Tibial artery (tissue), 4 donors: ENCODE measurements at regions not wholly inside any gene's neighbourhood (a gene's known extent, or its start where the extent isn't known, plus 50 kb on each side); places are given as distances from the start of the nearest gene placed in this dataset.
A peak's percentile ranks its signal among the peaks of the same experiment; 100 is the strongest.

Experiments used
- DNase-seq, 2 donors: peaks; one replicate each; pipeline ENCODE4 v3.0.0-alpha.2; 2019
- H3K27ac ChIP-seq, 2 donors: fragments of 200-600 bp; sonication (generic) in 1 of 2; 1 replicate in 1 of 2; 2 replicates in 1 of 2; pipeline ENCODE4 v1.5.1; 2018 to 2019; ENCODE audit warnings: mild to moderate bottlenecking in 1 of 2
- H3K27me3 ChIP-seq, 2 donors: fragments of 200-600 bp; sonication (generic) in 1 of 2; one replicate each; pipeline versions ENCODE4 v1.5.1 to v1.6.0; 2016 to 2019
- H3K36me3 ChIP-seq, 3 donors: fragments of 200-600 bp; sonication (generic) in 2 of 3; one replicate each; pipeline ENCODE4 v1.5.1; 2016 to 2019; ENCODE audit warnings: mild to moderate bottlenecking in 2 of 3
- H3K4me1 ChIP-seq, 4 donors: fragments of 200-600 bp; sonication (generic) in 2 of 4; 1 replicate in 3 of 4; 2 replicates in 1 of 4; pipeline ENCODE4 v1.5.1; 2016 to 2019
- H3K4me3 ChIP-seq, 2 donors: fragments of 200-600 bp; sonication (generic) in 1 of 2; 1 replicate in 1 of 2; 2 replicates in 1 of 2; pipeline ENCODE4 v1.5.1; 2018 to 2019; ENCODE audit warnings: mild to moderate bottlenecking in 2 of 2
- H3K9me3 ChIP-seq, 3 donors: fragments of 200-600 bp; sonication (generic) in 1 of 3; one replicate each; pipeline ENCODE4 v1.5.1; 2016 to 2019
- intact Hi-C: fragments of 100-400 bp; cut with DNase I; formaldehyde crosslinking; loops from one replicate; pipeline ENCODE4 v1.15.0; 2023; ENCODE audit warnings: low total_unique reads
- TF ChIP-seq, protein P1 (sequence below), 2 experiments: fragments of 200-600 bp in 1 of 2; fragments of 450-650 bp in 1 of 2; IDR thresholded peaks; one replicate each; pipeline ENCODE4 v1.5.1; 2017 to 2019; ENCODE audit warnings: antibody characterized with exemption in 2 of 2, mild to moderate bottlenecking in 1 of 2, moderate library complexity in 1 of 2

GRCh38 chr1:192873836-192874235 is 65.0 kb downstream of the RGS2 start:
- DNase-seq = no peak
- Histone ChIP-seq H3K9me3 (no peaks in the 10 kb centered on the region), H3K27ac (no peak overlapping the region), H3K4me3 (no peak overlapping the region), H3K27me3 (no peaks in the 10 kb centered on the region), H3K36me3 (no peaks in the 10 kb centered on the region), H3K4me1 (peaks cover 0 to 17% (median 7%) of the 10 kb centered on the region in 4 donors)
- intact Hi-C loops = no loop called here
- TF ChIP-seq, protein P1, sequence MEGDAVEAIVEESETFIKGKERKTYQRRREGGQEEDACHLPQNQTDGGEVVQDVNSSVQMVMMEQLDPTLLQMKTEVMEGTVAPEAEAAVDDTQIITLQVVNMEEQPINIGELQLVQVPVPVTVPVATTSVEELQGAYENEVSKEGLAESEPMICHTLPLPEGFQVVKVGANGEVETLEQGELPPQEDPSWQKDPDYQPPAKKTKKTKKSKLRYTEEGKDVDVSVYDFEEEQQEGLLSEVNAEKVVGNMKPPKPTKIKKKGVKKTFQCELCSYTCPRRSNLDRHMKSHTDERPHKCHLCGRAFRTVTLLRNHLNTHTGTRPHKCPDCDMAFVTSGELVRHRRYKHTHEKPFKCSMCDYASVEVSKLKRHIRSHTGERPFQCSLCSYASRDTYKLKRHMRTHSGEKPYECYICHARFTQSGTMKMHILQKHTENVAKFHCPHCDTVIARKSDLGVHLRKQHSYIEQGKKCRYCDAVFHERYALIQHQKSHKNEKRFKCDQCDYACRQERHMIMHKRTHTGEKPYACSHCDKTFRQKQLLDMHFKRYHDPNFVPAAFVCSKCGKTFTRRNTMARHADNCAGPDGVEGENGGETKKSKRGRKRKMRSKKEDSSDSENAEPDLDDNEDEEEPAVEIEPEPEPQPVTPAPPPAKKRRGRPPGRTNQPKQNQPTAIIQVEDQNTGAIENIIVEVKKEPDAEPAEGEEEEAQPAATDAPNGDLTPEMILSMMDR (IDR thresholded peaks at IDR 0.05) = no peak

GRCh38 chr1:192876633-192877032 is 67.8 kb downstream of the RGS2 start:
- peaks cover 0 to 36% (median 7%) of the 10 kb centered on the region in 4 donors for H3K4me1 ChIP-seq
- TF ChIP-seq, protein P1 (IDR thresholded peaks at IDR 0.05) = no peak
- no peaks in the 10 kb centered on the region for H3K9me3 ChIP-seq
- no peak for DNase-seq
- no peaks in the 10 kb centered on the region for H3K36me3 ChIP-seq
- no peak overlapping the region for H3K27ac ChIP-seq
- H3K4me3 ChIP-seq = no peak overlapping the region
- intact Hi-C loops = loop anchor here (5.0 kb wide), 1 partner anchor 274 kb away; no protein-coding TSS in a partner anchor
- no peaks in the 10 kb centered on the region for H3K27me3 ChIP-seq

DNA sequence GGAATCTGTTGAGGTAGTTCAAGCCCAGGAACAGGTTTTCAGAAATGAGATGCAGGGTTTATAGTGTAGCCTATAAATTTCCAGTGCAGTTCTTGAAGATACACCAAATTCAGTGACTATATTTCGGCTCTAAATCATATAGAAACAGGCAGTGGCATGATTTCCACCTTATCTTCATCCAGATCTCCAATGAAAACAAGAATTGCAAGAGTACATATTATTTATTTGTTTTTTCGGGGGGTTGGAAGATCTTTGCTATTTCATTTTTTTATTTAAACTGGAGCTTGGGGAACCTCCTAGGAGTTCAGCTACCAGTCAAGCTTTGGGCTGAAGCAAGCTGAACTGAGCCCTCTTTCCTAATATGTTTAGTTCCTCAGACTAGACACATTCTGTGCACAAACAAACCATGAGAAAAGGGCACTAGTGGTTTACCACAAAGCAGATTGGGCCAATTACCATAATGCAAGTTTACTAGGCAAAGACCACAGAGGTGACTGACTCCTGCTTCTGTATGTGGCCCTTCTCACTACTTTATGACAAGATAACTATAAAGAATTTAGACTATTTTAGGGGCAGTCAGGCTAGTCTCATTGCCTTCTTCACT is 68.5 kb downstream of the RGS2 start:
- H3K4me1 ChIP-seq = peaks cover 0 to 36% (median 7%) of the 10 kb centered on the region in 4 donors
- DNase-seq = no peak
- TF ChIP-seq, protein P1 (IDR thresholded peaks at IDR 0.05) = no peak
- H3K4me3 ChIP-seq = no peak overlapping the region
- no peaks in the 10 kb centered on the region for H3K36me3 ChIP-seq
- H3K27ac ChIP-seq = no peak overlapping the region
- H3K27me3 ChIP-seq = no peaks in the 10 kb centered on the region
- H3K9me3 ChIP-seq = no peaks in the 10 kb centered on the region
- intact Hi-C loops = loop anchor here (5.0 kb wide), 1 partner anchor 275 kb away; no protein-coding TSS in a partner anchor

DNA sequence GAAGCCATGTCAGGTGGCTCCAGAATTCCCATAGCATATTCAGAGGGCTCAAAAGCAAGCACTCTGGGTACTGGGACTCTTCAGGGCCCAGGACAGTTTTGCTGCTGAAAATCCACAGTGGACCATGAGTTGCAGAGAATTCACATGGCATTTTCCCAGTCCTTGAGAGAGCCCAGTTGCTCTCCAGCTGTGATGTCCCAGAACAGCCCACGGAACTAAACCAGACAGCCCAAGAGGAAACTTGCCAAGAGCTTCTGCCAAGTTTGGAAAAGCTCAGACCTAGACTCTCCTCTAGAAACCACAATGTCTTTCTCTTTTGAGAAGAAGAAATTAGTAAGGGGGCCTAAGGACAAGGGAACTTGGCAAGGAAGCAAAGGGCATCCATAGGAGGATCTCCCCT is 69.4 kb downstream of the RGS2 start:
- Histone ChIP-seq H3K4me3 (no peak overlapping the region), H3K9me3 (no peaks in the 10 kb centered on the region), H3K27me3 (no peaks in the 10 kb centered on the region), H3K27ac (peak overlapping the region in 1 of 2 donors; percentile 35), H3K36me3 (no peaks in the 10 kb centered on the region), H3K4me1 (peaks cover 0 to 36% (median 7%) of the 10 kb centered on the region in 4 donors)
- intact Hi-C loops = loop anchor here (5.0 kb wide), 1 partner anchor 276 kb away; no protein-coding TSS in a partner anchor
- DNase-seq = no peak
- TF ChIP-seq, protein P1 (IDR thresholded peaks at IDR 0.05) = no peak

DNA sequence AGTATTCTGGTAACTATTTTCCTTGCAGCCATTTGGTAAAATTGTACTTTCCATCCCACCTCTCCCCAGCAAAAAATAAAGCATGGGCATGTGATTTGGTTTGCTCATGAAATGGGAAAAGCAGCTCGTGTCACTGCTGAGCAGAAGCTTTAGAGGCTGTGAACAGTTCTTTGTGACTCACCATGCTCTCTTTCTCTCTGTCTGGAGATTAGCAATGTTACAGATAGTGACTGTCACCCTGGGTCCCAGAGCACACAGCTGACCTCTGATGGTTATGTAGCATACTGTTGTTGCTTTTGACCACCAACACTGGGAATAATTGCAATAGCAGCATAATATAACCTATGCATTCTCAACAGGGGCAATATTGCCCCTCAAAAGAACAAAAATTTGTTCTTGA is 70.6 kb downstream of the RGS2 start:
- Histone ChIP-seq H3K4me3 (no peak overlapping the region), H3K27ac (peak overlapping the region in 1 of 2 donors; percentile 39)
- TF ChIP-seq, protein P1 (IDR thresholded peaks at IDR 0.05) = no peak

More for the DNA sequence above, 70.6 kb downstream of the RGS2 start:
- Histone ChIP-seq H3K9me3 (no peaks in the 10 kb centered on the region), H3K27me3 (no peaks in the 10 kb centered on the region), H3K36me3 (no peaks in the 10 kb centered on the region), H3K4me1 (peaks cover 0 to 36% (median 7%) of the 10 kb centered on the region in 4 donors)
- no peak for DNase-seq
- intact Hi-C loops = loop anchor here (5.0 kb wide), 1 partner anchor 277 kb away; no protein-coding TSS in a partner anchor
